Glutamatergic neuron (in vitro differentiated cells): ENCODE measurements at regions not wholly inside any gene's neighbourhood (a gene's known extent, or its start where the extent isn't known, plus 50 kb on each side); places are given as distances from the start of the nearest gene placed in this dataset.
A peak's percentile ranks its signal among the peaks of the same experiment; 100 is the strongest.

Source experiments
- DNase-seq: peaks from one replicate; pipeline ENCODE4 v3.0.0; 2022
- H3K27ac Mint-ChIP-seq: one replicate; pipeline ENCODE4 v1.8.0; 2020; ENCODE audit warnings: mild to moderate bottlenecking, mixed read lengths, inconsistent platforms; ENCODE audit not compliant: unreplicated experiment
- H3K27me3 Mint-ChIP-seq: one replicate; pipeline ENCODE4 v1.8.0; 2020; ENCODE audit warnings: mild to moderate bottlenecking, moderate library complexity, mixed read lengths, inconsistent platforms; ENCODE audit not compliant: unreplicated experiment
- H3K36me3 Mint-ChIP-seq: one replicate; pipeline ENCODE4 v1.8.0; 2020; ENCODE audit warnings: mild to moderate bottlenecking, mixed read lengths, inconsistent platforms; ENCODE audit not compliant: unreplicated experiment
- H3K4me1 Mint-ChIP-seq: one replicate; pipeline ENCODE4 v1.8.0; 2020; ENCODE audit warnings: mild to moderate bottlenecking, low read depth, mixed read lengths, inconsistent platforms; ENCODE audit not compliant: unreplicated experiment
- H3K4me3 Mint-ChIP-seq: one replicate; pipeline ENCODE4 v1.8.0; 2020; ENCODE audit warnings: mild to moderate bottlenecking, mixed read lengths, inconsistent platforms; ENCODE audit not compliant: unreplicated experiment
- H3K9me3 Mint-ChIP-seq: one replicate; pipeline ENCODE4 v1.8.0; 2020; ENCODE audit warnings: mild to moderate bottlenecking, moderate library complexity, mixed read lengths, inconsistent platforms; ENCODE audit not compliant: unreplicated experiment
- CTCF ChIP-seq: fragments of 200-600 bp; sonication (generic); IDR thresholded peaks from one replicate; pipeline ENCODE4 v1.5.0; 2021; ENCODE audit not compliant: partially characterized antibody, unreplicated experiment

DNA sequence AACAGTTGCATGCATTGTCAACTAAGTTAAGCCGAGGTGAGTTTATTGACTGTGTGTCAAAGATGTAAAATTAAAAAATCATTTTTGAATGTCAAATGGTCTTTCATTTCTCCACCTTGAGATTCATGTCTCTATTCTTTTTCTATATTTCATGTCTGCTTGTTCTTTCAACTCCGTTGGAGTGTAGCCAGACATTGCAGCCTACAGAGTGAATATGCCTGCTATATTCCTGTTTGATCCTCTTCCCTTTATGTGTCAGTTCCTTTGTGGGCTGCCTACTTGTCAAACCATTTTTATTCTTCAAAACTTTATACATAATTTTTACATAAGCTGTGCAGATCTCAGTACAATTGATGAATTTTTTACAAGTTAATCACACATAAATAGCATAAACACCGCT is 1325.8 kb upstream of the PRMT6 start:
- Mint-ChIP-seq H3K4me1 (no peaks in the 10 kb centered on the region), H3K4me3 (no peak overlapping the region), H3K36me3 (no peaks in the 10 kb centered on the region), H3K27ac (no peak overlapping the region), H3K27me3 (peaks cover 2% of the 10 kb centered on the region), H3K9me3 (no peaks in the 10 kb centered on the region)
- TF ChIP-seq CTCF, result no peak
- DNase-seq, result no peak

- no peaks in the 10 kb centered on the region for H3K4me1 Mint-ChIP-seq
- H3K27me3 Mint-ChIP-seq, result no peaks in the 10 kb centered on the region
- H3K36me3 Mint-ChIP-seq, result no peaks in the 10 kb centered on the region
- TF ChIP-seq CTCF, result no peak
- H3K27ac Mint-ChIP-seq, result no peak overlapping the region
- H3K9me3 Mint-ChIP-seq, result no peaks in the 10 kb centered on the region
- no peak for DNase-seq
- no peak overlapping the region for H3K4me3 Mint-ChIP-seq
These were observed 1320.1 kb upstream of the PRMT6 start for GRCh38 chr1:105736349-105736748.

DNA sequence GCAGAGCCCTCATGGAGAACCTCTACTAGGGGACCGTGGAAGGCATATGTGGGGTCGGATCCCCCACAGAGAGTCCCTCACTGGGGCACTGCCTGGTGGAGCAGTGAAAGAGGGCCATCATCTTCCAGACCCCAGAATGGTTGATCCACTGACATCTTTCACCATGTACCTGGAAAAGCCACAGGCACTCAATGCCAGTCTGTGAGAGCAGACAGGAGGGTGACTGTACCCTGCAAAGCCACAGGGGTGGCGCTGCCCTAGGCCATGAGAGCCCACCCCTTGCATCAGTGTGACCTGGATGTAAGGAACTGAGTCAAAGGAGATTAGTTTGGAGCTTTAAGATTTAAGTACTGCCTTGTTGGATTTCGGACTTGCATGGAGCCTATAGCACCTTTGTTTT is 1276.7 kb upstream of the PRMT6 start:
- H3K4me1 Mint-ChIP-seq, result no peaks in the 10 kb centered on the region
- no peak for TF ChIP-seq CTCF
- H3K9me3 Mint-ChIP-seq, result no peaks in the 10 kb centered on the region
- H3K36me3 Mint-ChIP-seq, result no peaks in the 10 kb centered on the region
- no peak overlapping the region for H3K27ac Mint-ChIP-seq
- no peak overlapping the region for H3K4me3 Mint-ChIP-seq
- H3K27me3 Mint-ChIP-seq, result no peaks in the 10 kb centered on the region
- no peak for DNase-seq

GRCh38 chr1:105785021-105785420 is 1271.5 kb upstream of the PRMT6 start:
- no peak overlapping the region for H3K4me3 Mint-ChIP-seq
- no peak for TF ChIP-seq CTCF
- no peaks in the 10 kb centered on the region for H3K4me1 Mint-ChIP-seq
- H3K27ac Mint-ChIP-seq, result no peak overlapping the region
- no peak for DNase-seq
- no peaks in the 10 kb centered on the region for H3K9me3 Mint-ChIP-seq
- H3K36me3 Mint-ChIP-seq, result no peaks in the 10 kb centered on the region
- no peaks in the 10 kb centered on the region for H3K27me3 Mint-ChIP-seq

DNA sequence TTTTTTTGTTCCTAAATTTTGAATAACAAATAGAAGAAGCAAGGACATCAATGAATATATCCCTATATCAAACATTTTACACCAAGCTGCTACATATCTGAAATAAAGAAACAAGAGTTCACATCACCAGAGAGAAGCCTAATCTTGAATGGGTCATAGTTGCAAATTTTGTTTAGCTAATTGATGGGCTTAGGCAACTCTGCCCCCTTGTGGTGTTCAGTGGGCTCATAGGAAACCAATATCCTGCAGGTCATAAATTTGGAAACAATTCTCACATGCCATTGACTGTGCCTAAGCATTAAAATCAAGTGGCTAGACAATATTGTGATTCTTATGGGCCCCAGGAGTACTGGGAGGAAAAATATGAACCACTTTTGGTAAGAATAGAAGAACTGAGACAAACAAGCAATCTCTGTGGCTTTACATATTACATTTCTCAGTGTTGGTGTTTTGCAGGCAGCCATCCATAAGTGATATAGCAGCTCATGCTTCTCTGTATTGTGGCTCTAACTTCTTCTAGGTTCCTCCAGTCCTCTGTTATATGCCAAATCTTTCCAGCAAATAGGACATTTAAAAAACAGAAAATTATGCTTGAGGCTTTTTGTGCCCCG is 1262.8 kb upstream of the PRMT6 start:
- H3K27me3 Mint-ChIP-seq, result peaks cover 2% of the 10 kb centered on the region
- no peaks in the 10 kb centered on the region for H3K9me3 Mint-ChIP-seq
- DNase-seq, result peak; percentile 73
- H3K4me3 Mint-ChIP-seq, result no peak overlapping the region
- no peaks in the 10 kb centered on the region for H3K36me3 Mint-ChIP-seq
- peak; percentile 81 for TF ChIP-seq CTCF
- H3K27ac Mint-ChIP-seq, result no peak overlapping the region
- H3K4me1 Mint-ChIP-seq, result no peaks in the 10 kb centered on the region
